Body of pancreas (tissue), 4 donors: ENCODE measurements at regions not wholly inside any gene's neighbourhood (a gene's known extent, or its start where the extent isn't known, plus 50 kb on each side); places are given as distances from the start of the nearest gene placed in this dataset.
A peak's percentile ranks its signal among the peaks of the same experiment; 100 is the strongest.

ENCODE experiments used
- ATAC-seq: fragments of 150-250 bp; one replicate; pipeline ENCODE4 v1.9.1; 2016
- DNase-seq, 4 donors: peaks; one replicate each; pipeline ENCODE4 v3.0.0-alpha.2; 2019
- H3K27ac ChIP-seq, 4 donors: fragments of 200-600 bp; sonication (generic); 1 replicate in 3 of 4; 2 replicates in 1 of 4; pipeline versions ENCODE4 v1.5.1 to v1.6.1; 2016 to 2019; ENCODE audit warnings: mild to moderate bottlenecking in 1 of 4, mixed read lengths in 1 of 4, moderate library complexity in 1 of 4
- H3K27me3 ChIP-seq, 2 donors: fragments of 200-600 bp; sonication (generic); one replicate each; pipeline ENCODE4 v1.6.0; 2016; ENCODE audit warnings: mild to moderate bottlenecking in 1 of 2
- H3K36me3 ChIP-seq, 2 donors: fragments of 200-600 bp; sonication (generic); replicated peaks in 1 of 2; 2 replicates each; pipeline ENCODE4 v1.5.1; 2016; ENCODE audit warnings: low read depth in 2 of 2; ENCODE audit not compliant: insufficient read depth in 1 of 2
- H3K4me1 ChIP-seq: fragments of 200-600 bp; sonication (generic); one replicate; pipeline ENCODE4 v1.6.0; 2016
- H3K4me3 ChIP-seq, 2 donors: fragments of 200-600 bp; sonication (generic); 1 replicate in 1 of 2; 2 replicates in 1 of 2; pipeline ENCODE4 v1.5.1; 2016 to 2019
- H3K9me3 ChIP-seq, 3 donors: fragments of 200-600 bp; sonication (generic); 1 replicate in 2 of 3; 2 replicates in 1 of 3; pipeline ENCODE4 v1.5.1; 2016
- POLR2A ChIP-seq, 3 donors: fragments of 450-650 bp; IDR thresholded peaks; one replicate each; pipeline ENCODE4 v1.6.1; 2016; ENCODE audit warnings: antibody characterized with exemption in 3 of 3, mild to moderate bottlenecking in 2 of 3
- WGBS, 2 donors: methylation state at CpG; one replicate each; pipeline ENCODE4 v1.1.5; 2017; 5-methylcytosine and 5-hydroxymethylcytosine counted together
- intact Hi-C: fragments of 100-400 bp; cut with DNase I; formaldehyde crosslinking; loops from one replicate; pipeline ENCODE4 v1.15.1; 2023
- TF ChIP-seq, protein P1 (sequence below), 7 experiments: fragments of 450-650 bp in 4 of 7; fragments of 200-600 bp in 3 of 7; sonication (generic) in 3 of 7; IDR thresholded peaks; one replicate each; pipeline ENCODE4 v1.5.1; 2016 to 2019; ENCODE audit warnings: antibody characterized with exemption in 7 of 7

- H3K36me3 ChIP-seq: no peaks in the 10 kb centered on the region
- intact Hi-C loops: no loop called here
- no peaks in the 10 kb centered on the region for H3K27me3 ChIP-seq
- no peak overlapping the region for H3K4me3 ChIP-seq
- DNase-seq (peak in 1 of 4 donors; percentile 9), ATAC-seq (no peak)
- 73 to 77% methylated on average over 7 of the region's 7 CpGs for WGBS, 2 donors
- H3K9me3 ChIP-seq: no peaks in the 10 kb centered on the region
- H3K27ac ChIP-seq: no peak overlapping the region
- H3K4me1 ChIP-seq: no peaks in the 10 kb centered on the region
- TF ChIP-seq, protein P1, sequence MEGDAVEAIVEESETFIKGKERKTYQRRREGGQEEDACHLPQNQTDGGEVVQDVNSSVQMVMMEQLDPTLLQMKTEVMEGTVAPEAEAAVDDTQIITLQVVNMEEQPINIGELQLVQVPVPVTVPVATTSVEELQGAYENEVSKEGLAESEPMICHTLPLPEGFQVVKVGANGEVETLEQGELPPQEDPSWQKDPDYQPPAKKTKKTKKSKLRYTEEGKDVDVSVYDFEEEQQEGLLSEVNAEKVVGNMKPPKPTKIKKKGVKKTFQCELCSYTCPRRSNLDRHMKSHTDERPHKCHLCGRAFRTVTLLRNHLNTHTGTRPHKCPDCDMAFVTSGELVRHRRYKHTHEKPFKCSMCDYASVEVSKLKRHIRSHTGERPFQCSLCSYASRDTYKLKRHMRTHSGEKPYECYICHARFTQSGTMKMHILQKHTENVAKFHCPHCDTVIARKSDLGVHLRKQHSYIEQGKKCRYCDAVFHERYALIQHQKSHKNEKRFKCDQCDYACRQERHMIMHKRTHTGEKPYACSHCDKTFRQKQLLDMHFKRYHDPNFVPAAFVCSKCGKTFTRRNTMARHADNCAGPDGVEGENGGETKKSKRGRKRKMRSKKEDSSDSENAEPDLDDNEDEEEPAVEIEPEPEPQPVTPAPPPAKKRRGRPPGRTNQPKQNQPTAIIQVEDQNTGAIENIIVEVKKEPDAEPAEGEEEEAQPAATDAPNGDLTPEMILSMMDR (IDR thresholded peaks at IDR 0.05): no peak
- TF ChIP-seq POLR2A (IDR thresholded peaks at IDR 0.05): no peak
These were observed 435.9 kb upstream of the PRMT6 start for GRCh38 chr1:106620521-106620954.

- no peaks in the 10 kb centered on the region for H3K36me3 ChIP-seq
- intact Hi-C loops: no loop called here
- ATAC-seq: no peak
- 17 to 22% methylated on average over 2 of the region's 2 CpGs for WGBS, 2 donors
- TF ChIP-seq POLR2A (IDR thresholded peaks at IDR 0.05): no peak
- TF ChIP-seq, protein P1 (IDR thresholded peaks at IDR 0.05): no peak
- no peaks in the 10 kb centered on the region for H3K4me1 ChIP-seq
- H3K4me3 ChIP-seq: no peak overlapping the region
- DNase-seq: no peak
- H3K27me3 ChIP-seq: no peaks in the 10 kb centered on the region
- no peaks in the 10 kb centered on the region for H3K9me3 ChIP-seq
- H3K27ac ChIP-seq: no peak overlapping the region
These were observed 434.6 kb upstream of the PRMT6 start for GRCh38 chr1:106621853-106622252.

GRCh38 chr1:106637566-106637965, 418.9 kb upstream of the PRMT6 start:
- Histone ChIP-seq H3K9me3 (no peaks in the 10 kb centered on the region), H3K27ac (no peak overlapping the region), H3K36me3 (no peaks in the 10 kb centered on the region), H3K27me3 (no peaks in the 10 kb centered on the region), H3K4me3 (no peak overlapping the region), H3K4me1 (no peaks in the 10 kb centered on the region)
- 45 to 47% methylated on average over 3 of the region's 3 CpGs for WGBS, 2 donors
- intact Hi-C loops: no loop called here
- TF ChIP-seq, protein P1 (IDR thresholded peaks at IDR 0.05): no peak
- no peak for TF ChIP-seq POLR2A (IDR thresholded peaks at IDR 0.05)
- no peak for DNase-seq
- ATAC-seq: no peak

GRCh38 chr1:106646261-106646784, 410.2 kb upstream of the PRMT6 start:
- ATAC-seq (no peak), DNase-seq (no peak)
- no peak overlapping the region for H3K4me3 ChIP-seq
- no peaks in the 10 kb centered on the region for H3K4me1 ChIP-seq
- H3K27me3 ChIP-seq: no peaks in the 10 kb centered on the region
- no peak for TF ChIP-seq POLR2A (IDR thresholded peaks at IDR 0.05)
- TF ChIP-seq, protein P1 (IDR thresholded peaks at IDR 0.05): no peak
- H3K36me3 ChIP-seq: no peaks in the 10 kb centered on the region
- no peak overlapping the region for H3K27ac ChIP-seq
- intact Hi-C loops: no loop called here
- no peaks in the 10 kb centered on the region for H3K9me3 ChIP-seq

- H3K4me1 ChIP-seq: no peaks in the 10 kb centered on the region
- WGBS, 2 donors: 41 to 53% methylated on average over 1 of the region's 1 CpG
- intact Hi-C loops: no loop called here
- H3K36me3 ChIP-seq: no peaks in the 10 kb centered on the region
- no peak for TF ChIP-seq POLR2A (IDR thresholded peaks at IDR 0.05)
- no peak overlapping the region for H3K4me3 ChIP-seq
- DNase-seq (no peak), ATAC-seq (no peak)
- no peaks in the 10 kb centered on the region for H3K27me3 ChIP-seq
- H3K9me3 ChIP-seq: no peaks in the 10 kb centered on the region
- H3K27ac ChIP-seq: no peak overlapping the region
These were observed 409.7 kb upstream of the PRMT6 start for GRCh38 chr1:106646816-106647215.
